Daoy (cell line): ENCODE measurements at regions not wholly inside any gene's neighbourhood (a gene's known extent, or its start where the extent isn't known, plus 50 kb on each side); places are given as distances from the start of the nearest gene placed in this dataset.

ENCODE experiments used
- DNase-seq: peaks from one replicate; pipeline ENCODE4 v3.0.0-alpha.2; 2015; ENCODE audit warnings: low read depth

DNA sequence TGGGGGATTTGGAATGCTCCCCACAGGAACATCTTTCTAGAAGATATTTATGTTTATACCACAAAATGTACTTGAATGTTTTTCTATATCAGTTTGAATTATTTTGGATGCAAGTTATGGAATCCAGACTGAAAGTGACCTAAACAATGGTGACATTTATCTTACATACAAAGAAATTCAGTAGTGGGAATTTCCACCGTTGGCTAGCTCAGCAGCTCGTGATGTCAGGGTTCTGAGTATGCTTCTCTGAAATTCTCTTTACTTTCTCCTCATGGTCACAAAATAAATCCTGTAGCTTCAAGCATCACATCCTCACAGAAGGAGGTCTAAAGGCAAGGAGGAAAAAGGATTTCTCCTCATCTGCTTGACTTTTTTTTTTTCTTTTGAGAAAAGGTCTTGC lies 105.3 kb downstream of the AKAIN1 start:
- no peak for DNase-seq

DNA sequence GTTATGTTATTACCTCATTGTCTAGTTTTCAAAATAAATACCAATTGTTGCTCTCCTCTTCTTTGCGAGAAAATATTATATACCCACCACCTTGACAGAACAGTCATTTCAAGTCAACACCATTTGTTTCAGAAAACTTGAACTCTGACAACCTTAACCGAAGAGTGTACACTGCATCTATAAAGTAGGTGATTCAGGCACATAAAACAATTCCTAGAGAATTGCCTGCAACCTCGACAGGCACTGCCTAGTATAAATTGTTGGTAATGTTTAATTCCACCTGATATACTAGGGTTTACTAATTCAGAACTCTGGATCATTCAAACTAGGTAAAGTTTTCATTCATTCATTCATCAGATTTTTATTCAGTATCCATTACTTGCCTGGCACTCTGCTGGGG lies 121.8 kb downstream of the AKAIN1 start:
- no peak for DNase-seq

DNA sequence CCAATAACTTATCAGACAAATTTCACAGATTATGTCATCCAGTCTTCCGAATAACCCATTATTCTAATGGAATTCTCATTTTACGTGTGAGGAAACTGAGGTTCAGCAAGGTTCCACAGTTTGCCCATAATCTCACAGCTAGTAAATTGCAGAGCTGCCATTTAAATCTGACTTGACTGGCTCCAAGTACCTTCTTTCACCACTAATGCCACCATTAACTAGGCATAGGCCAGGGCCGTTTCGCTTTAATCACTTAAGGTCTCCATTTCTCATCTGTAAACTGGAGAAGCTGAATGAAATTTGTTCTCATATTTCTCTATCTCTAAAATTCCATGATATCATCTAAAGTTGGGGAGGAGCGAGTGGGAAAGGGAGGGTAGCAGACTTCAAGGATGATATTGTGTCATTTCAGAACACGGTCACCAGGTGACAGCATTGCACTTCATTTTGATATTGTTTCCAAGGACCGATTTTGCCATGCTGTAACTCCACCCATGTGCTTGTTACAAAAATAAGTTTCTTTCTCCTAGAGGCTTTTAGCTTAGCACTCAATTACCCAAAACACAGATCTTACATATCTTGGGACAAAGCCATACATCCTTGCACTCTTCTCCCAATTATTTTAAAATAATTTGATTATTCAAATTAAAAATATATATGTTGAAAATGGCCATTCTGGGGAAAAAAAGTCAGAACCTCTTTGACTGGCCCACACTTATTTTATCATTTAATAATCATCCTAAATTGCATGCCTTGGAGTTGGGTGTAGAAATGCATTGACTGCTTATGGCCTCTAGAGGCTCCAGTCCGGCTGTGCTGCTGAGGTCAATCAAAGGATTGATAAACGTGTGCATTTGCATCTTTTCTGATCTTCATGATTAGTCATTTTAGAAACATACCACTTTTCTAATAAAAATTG lies 123.8 kb downstream of the AKAIN1 start:
- DNase-seq = peak; percentile 50

DNA sequence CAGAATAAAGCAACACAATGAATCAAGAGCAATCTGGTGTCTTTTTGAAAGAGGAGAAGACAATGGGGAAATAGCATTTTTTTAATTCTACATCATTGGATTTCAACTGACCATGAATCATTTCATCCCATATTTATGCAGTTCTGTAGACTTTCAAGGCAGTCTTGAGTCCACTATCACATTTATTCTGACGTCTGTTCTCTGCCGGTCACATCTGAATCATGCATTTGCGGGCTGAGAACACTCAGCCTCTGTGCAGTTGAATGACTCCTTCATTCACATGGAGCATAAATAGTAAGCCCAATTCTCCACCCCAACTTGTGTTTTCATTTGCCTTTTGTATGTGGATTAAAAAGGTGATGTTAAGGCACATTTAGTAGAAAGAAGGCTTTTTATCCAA lies 128.2 kb downstream of the AKAIN1 start:
- peak; percentile 22 for DNase-seq

DNA sequence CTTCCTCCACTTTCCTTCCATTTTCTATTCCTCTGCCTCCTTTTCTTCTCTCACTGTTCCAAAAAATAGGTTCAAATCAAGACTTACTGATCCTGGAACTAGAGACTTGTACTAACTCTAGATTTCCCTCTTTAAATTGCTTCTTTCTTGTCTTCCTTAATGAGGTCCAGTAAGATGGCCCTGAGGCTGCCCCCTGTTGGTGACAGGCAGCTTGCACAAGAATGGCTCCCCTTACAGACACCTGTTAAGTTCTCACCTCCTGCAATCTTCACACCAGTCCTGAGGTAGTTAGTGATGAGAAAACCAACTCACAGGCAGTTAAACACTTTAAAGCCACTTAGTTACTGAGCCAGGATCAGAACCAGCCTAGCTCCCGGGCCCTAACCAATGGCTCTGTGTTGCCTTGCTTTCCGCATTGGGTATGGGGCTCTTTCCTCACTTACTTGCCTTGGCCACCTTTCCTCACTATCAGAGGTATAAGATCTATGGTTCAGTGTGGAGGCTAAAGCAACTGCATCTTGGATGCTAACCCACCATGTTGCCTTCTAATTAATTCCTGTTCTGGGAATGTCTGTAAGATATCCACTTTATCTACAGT lies 130.6 kb downstream of the AKAIN1 start:
- no peak for DNase-seq

DNA sequence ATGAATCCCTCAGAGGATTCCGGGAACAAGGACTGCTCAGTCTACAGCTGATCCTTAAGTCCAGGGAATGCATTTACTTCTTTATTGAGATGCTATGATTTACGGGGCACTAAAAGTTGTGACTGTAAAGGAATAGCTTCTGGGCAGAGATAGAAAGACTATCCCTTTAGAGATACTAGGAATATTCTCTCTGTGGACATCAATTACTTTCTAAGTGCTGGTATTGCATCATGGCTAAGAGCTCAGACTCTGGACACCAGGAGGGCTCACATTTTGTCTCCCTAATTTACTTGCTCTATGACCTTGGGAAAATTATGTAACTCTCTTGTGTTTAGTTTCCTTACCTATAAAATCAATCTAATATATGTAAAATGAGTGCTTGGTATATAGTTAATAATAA lies 131.4 kb downstream of the AKAIN1 start:
- no peak for DNase-seq

DNA sequence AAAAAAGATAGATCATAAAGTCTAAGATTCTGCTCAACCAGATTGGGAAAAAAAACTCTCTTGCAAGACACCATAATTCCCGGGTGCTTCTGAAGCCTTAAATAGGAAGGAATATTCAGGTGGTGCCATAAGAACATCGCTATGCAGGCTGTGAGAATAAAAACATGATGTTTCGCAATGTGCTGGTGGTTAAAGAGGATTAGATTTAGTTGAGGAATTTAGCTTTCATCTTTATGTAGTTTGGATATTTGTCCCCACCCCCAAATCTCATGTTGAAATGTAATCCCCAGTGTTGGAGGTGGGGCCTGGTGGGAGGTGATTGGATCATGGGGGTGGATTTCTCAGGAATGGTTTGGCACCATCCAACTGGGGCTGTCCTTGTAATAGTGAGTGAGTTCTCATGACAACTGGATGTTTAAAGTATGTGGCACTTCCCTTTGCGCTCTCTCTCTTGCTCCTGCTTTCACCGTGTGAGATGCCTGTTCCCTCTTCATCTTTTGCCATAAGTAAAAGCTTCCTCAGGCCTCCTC lies 132.2 kb downstream of the AKAIN1 start:
- no peak for DNase-seq

DNA sequence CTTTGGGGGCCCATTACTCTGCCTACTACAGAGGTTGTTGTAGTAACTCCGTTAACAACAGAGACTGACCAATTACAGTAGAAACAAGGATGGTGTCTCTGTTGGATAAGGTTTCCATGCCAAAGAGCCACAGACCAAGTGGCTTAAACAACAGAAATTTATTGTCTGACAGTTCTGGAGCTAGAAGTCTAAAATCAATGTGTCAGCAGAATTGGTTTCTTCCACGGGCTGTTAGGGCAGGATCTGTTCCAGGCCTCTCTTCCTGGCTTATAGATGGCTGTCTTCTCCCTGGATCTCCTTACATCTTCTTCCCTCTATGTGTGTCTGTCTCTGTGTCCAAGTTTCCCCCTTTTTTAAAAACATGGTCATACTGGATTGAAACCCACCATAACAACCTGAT lies 135.3 kb downstream of the AKAIN1 start:
- DNase-seq = no peak

DNA sequence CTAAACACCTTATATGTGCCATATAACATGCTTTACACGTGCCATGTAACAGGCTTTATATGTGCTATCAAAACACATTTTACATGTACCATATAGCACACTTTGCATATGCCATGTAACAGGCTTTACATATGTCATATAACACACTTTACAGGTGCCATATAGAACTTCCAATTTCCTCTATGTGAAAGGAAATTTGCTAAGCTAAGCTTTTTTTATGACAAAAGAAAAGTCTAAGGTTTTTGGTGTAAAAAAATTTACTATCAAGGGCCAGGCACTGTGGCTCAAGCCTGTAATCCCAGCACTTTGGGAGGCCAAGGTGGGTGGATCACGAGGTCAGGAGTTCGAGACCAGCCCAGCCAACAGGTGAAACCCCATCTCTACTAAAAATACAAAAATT lies 136.5 kb downstream of the AKAIN1 start:
- DNase-seq = no peak

DNA sequence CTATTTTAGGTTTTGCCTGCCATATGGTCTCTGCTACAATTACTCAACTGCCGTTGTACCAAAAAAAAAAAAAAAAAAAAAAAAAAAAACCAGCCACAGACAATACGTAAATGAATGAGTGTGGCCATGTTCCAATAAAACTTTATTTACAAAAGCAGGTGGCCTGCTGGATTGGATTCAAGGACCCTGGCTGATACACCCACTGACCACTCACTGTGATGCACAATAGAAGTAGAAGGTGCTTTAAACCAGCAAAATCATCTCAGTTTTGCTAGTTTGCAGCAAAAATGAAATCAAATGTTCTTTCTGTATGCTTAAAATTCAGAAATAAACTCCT lies 137.4 kb downstream of the AKAIN1 start:
- DNase-seq = no peak

DNA sequence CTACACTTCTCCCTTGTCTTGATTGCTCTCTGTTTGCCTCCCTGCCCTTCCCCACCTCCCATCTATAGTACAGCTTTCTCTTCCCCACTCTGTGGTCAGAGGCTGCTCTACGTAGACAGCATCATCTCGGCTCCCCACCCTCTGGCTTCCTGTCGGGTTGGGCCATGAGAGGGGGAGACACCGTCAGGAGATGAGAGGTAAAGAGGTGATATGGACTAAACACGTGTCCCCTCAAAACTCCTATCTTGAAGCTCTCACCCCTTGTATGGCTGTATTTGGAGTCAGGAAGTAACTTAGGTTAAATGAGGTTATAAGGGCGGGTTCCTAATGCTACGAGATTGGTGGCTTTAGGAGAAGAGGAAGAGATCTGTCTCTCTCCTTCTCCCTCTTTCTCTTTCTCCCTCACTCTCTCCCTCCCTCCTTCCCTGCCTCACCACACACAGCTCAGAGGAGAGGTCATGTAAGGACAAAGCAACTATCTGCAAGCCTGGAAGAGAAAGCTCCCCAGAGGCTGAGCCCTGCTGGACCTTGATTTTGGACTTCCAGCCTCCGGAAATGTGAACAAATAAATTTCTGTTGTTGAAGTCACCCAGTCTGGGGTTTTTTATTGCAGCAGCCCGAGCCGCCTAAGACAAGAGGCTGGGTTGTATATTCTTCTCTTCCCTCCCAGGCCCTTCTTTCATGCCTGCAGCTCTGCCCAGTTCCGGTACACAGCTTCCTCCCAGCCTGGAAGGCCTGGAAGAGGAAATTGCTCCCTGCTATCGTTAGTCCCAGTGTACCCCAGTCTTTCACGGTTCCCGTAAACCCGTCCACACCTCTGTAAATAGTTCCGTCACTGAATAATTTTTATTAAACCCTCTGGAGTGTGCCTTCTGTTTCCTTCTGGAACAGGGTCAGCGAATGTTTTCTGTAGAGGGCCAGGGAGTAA lies 138.0 kb downstream of the AKAIN1 start:
- DNase-seq = no peak

DNA sequence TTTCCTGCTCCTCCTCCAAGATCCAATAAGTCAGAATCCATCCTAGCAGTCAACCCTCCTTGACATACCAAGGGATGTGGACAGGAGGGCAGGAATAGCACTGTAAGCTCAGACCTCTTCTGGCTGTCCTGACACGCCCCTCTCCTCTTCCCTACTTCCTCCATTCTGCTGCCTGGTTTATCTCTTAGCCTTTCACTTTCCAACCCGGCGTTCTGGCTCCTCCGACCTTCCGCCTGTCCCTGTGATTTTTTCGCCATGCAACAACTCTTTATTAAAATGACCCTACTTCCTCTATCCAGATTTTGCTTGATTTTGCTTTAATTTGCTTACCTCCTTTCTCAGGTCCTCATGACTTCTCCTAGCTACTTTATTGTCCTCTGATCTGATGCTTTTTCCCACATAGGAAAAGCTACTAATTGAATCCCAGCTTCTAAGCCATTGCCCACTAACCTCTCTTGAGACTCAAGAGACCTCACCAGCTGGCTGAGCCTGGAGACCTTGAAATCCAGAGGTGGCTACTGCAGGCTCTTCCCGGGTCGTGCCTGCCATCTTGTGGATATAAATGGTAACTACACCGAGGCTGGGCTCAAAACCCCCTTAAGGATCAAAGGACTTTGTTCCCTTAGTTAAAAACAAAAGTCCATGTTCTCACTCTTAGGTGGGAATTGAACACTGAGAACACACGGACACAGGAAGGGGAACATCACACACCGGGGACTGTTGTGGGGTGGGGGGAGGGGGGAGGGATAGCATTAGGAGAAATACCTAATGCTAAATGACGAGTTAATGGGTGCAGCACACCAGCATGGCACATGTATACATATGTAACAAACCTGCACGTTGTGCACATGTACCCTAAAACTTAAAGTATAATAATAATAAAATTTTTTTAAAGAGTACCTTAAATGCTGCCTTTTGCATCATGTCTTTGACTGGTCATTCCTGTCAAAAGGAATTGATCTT lies 139.4 kb downstream of the AKAIN1 start:
- peak; percentile 49 for DNase-seq

DNA sequence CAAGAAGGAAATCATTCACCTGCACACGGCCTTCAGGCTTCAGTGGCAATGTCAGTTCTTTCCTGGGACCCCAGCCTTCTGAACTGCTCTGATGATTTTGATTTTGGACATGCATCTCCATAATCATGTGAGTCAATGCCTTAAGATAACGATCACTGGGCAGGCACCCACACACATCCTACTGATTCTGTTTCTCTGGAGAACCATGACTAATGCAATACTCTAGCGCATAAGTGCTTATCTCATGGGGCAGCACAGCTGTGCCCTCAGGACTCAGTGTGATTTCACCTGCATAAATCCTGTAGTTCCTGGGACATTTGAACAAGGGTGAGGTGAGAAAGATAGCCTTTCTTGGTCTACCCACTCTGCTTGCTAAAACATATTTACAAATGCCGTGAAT lies 144.6 kb downstream of the AKAIN1 start:
- peak; percentile 50 for DNase-seq

DNA sequence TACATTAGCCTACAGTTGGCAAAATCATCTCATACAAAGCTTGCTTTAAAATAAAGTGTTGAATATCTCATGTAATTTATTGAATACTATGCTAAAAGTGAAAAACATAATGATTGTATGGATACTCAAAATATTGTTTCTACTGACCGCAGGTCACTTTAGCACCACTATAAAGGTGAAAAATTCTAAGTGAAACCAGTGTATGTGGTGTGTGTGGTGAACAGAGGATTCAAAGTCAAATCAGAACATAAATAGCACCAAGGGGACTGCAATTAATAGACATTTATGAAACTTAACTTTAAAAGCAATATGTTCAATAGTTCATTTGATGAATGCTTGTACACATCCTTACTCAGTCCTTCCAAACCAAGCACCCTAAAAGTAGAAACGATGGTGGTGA lies 145.8 kb downstream of the AKAIN1 start:
- DNase-seq = no peak

DNA sequence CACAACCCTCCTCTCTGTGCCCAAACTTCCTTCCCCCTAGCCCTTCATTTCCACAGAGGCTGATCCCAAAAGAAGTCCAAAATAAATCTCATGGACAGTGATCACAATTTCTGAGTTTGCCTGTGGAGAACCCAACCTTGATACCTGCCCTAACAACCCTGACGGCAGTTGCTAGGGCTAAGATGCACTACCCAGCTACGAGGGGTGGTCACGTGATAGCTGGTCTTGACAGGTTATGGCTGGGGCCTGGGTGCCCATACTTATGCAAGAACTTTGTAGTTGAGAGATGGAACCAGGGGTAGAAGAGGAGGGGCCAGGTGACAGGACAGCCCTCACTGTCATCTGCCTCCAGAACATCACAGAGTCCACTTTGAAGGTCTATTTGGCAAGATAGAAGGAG lies 147.9 kb downstream of the AKAIN1 start:
- no peak for DNase-seq

DNA sequence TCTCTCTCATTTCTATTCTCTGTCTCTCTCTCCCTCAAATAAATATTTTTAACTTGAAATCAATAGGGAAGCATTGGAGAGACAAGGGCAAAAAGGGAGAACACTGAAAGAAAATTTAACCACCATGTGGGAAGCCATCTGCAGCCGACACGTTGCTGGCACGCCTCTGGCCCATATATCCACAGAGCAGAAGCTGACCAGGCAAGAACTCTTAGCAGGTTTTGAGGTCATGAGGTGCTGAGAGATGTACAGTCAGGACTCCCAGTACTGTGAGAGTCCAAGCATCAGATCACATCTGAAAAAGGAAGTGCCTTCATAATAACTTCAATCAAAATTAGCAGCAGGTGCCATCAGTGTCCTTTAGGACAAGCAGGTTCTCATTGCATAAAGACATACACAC lies 156.6 kb downstream of the AKAIN1 start:
- no peak for DNase-seq

DNA sequence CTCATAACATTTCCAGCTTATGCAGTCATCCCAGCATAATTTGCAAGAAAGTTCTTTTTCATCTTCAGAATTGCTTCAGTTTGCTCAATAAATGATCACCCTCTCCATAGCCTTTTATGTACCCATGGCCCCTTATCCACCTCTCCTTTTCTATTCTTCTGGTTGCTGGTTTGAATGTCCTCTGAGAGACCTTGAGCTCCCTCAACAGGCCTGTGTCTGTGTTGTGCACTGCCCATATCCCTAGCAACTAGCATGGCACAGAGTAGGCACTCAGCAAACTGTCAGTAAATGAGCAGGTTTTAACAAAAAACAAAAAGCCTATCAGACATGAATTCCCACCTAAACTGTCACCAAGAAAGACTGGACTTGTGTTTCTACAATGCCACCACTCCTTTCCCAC lies 160.5 kb downstream of the AKAIN1 start:
- DNase-seq = no peak

DNA sequence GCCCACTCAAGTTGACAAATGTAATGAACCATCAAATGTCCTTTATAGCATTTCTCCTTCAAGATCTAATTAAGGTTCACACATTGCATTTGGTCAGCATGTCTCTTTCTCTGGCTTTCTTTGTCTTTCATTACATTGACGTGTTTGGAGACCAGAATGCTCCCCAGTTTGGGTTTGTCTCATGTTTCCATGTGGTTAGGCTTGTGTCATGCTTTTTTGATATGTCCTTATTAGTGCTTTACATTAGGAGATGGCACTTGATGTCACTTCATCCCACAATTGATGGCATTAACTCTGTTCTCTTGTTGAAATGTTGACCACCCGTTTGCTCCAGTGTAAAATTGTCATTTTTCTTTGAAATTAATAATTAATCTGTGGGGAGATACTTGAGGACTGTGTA lies 165.8 kb downstream of the AKAIN1 start:
- no peak for DNase-seq

DNA sequence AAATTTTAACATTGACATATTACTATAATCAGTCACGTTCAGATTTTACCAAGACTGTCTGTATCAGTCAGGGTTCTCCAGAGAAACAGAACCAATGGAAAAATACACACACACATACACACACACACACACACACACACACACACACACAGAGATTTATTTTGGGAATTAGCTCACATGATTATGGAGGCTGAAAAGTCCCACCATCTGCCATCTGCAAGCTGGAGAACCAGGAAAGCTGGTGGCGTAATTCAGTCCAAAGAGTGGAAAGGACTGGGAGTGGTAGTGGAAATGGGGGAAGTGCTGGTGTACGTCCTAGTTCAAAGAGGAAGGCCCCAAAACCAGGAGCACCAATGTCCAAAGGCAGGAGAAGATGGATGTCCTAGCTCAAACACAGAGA lies 166.4 kb downstream of the AKAIN1 start:
- DNase-seq = no peak

DNA sequence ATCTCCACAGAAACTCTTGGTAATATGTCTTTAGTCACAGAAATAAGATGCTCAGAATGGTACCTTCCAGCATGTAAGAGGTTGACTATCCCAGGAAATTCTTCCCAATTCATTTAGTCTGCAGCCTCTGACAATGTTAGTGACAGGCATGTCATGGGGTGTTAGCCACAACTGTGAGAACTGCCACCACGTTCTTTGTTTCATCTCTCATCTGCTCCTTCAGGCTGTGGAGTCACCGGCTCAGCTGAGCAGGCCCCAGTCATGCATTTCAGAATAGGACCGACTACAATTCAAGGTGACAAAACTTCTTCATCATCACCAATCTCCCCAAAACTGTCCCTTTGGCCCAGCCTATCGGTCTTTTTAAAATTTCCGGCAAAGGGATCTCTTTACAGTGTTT lies 167.5 kb downstream of the AKAIN1 start:
- no peak for DNase-seq

DNA sequence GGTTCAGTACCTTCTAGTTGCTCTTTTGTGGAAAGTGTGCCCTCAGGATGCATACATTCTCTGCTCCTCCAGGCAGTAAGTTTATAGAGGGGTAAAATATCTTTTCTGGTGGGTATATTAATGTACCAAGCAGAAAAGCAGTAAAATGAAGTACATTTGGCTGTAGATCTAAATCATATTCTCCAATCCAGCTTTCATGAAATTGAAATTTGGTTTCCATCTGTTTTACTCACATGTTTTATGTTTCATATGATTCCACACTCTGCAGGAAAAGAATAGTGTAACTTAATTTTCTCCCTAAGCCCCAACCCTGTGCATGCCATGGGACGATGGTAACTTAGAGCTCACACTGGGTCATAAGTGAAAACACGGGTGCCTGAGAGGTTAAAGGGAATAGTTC lies 172.3 kb downstream of the AKAIN1 start:
- no peak for DNase-seq
